ENCODE measurements at regions not wholly inside any gene's neighbourhood (a gene's known extent, or its start where the extent isn't known, plus 50 kb on each side); places are given as distances from the start of the nearest gene placed in this dataset.

- TF ChIP-seq RAD21 (IDR thresholded peaks at IDR 0.05; ENCODE audit: low read depth) (no peak), YY1 (IDR thresholded peaks at IDR 0.05; ENCODE audit: low read depth) (no peak), FOXM1 (IDR thresholded peaks at IDR 0.05; ENCODE audit: borderline replicate concordance, low read depth) (no peak), EGR1 (IDR thresholded peaks at IDR 0.05) (no peak), TAF1 (IDR thresholded peaks at IDR 0.05; ENCODE audit: low read depth) (no peak), MAX (IDR thresholded peaks at IDR 0.05) (no peak), EP300 (IDR thresholded peaks at IDR 0.05; ENCODE audit: borderline replicate concordance) (no peak), CEBPB (IDR thresholded peaks at IDR 0.05) (no peak), NFIC (IDR thresholded peaks at IDR 0.05) (no peak), CREB1 (IDR thresholded peaks at IDR 0.05; ENCODE audit: low read depth) (no peak)
- TF ChIP-seq, protein P1, sequence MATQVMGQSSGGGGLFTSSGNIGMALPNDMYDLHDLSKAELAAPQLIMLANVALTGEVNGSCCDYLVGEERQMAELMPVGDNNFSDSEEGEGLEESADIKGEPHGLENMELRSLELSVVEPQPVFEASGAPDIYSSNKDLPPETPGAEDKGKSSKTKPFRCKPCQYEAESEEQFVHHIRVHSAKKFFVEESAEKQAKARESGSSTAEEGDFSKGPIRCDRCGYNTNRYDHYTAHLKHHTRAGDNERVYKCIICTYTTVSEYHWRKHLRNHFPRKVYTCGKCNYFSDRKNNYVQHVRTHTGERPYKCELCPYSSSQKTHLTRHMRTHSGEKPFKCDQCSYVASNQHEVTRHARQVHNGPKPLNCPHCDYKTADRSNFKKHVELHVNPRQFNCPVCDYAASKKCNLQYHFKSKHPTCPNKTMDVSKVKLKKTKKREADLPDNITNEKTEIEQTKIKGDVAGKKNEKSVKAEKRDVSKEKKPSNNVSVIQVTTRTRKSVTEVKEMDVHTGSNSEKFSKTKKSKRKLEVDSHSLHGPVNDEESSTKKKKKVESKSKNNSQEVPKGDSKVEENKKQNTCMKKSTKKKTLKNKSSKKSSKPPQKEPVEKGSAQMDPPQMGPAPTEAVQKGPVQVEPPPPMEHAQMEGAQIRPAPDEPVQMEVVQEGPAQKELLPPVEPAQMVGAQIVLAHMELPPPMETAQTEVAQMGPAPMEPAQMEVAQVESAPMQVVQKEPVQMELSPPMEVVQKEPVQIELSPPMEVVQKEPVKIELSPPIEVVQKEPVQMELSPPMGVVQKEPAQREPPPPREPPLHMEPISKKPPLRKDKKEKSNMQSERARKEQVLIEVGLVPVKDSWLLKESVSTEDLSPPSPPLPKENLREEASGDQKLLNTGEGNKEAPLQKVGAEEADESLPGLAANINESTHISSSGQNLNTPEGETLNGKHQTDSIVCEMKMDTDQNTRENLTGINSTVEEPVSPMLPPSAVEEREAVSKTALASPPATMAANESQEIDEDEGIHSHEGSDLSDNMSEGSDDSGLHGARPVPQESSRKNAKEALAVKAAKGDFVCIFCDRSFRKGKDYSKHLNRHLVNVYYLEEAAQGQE (IDR thresholded peaks at IDR 0.05; ENCODE audit: low read depth) = no peak
Observed at GRCh38 chr1:163540727-163541126, 219.0 kb downstream of the NUF2 start.
